Keratinocyte (primary cell): ENCODE measurements at regions not wholly inside any gene's neighbourhood (a gene's known extent, or its start where the extent isn't known, plus 50 kb on each side); places are given as distances from the start of the nearest gene placed in this dataset.

Experiments
- DNase-seq: peaks from one replicate; pipeline ENCODE4 v3.0.0-alpha.2; 2011; ENCODE audit warnings: low read depth, missing footprints, low spot score
- FAIRE-seq: peaks from 2 replicates; lab custom pipeline; 2011; peaks lifted over from hg19 to GRCh38; lab: Jason Lieb, UNC
- H2AFZ ChIP-seq: 2 replicates; pipeline ENCODE4 v1.6.0; 2012; ENCODE audit warnings: low read length, control low read depth, inconsistent platforms; ENCODE audit not compliant: control insufficient read depth
- H3K27ac ChIP-seq: 2 replicates; pipeline ENCODE4 v1.5.1; 2011; ENCODE audit warnings: low read length; ENCODE audit not compliant: control insufficient read depth, insufficient read depth
- H3K27me3 ChIP-seq: 3 replicates; pipeline ENCODE4 v1.6.0; 2011; ENCODE audit warnings: low read length; ENCODE audit not compliant: control insufficient read depth, insufficient read depth; ENCODE audit errors: extremely low read depth
- H3K36me3 ChIP-seq, 2 experiments: 2 replicates in 1 of 2; 3 replicates in 1 of 2; pipeline ENCODE4 v1.5.1; 2011; ENCODE audit warnings: low read length in 2 of 2, mild to moderate bottlenecking in 1 of 2; ENCODE audit not compliant: control insufficient read depth in 2 of 2, insufficient read depth in 2 of 2; ENCODE audit errors: extremely low read depth in 1 of 2
- H3K4me1 ChIP-seq: 3 replicates; pipeline ENCODE4 v1.5.1; 2011; ENCODE audit warnings: low read length; ENCODE audit not compliant: control insufficient read depth, insufficient read depth; ENCODE audit errors: extremely low read depth
- H3K4me2 ChIP-seq: 3 replicates; pipeline ENCODE4 v1.6.0; 2011; ENCODE audit warnings: low read depth, low read length; ENCODE audit not compliant: control insufficient read depth, insufficient read depth; ENCODE audit errors: extremely low read depth
- H3K4me3 ChIP-seq, 3 experiments: fragments of 200-600 bp in 1 of 3; sonication (generic) in 1 of 3; 2 replicates in 2 of 3; 3 replicates in 1 of 3; pipeline ENCODE4 v1.5.1; 2011 to 2016; ENCODE audit warnings: low read length in 3 of 3, mild to moderate bottlenecking in 3 of 3, control low read depth in 2 of 3, inconsistent platforms in 1 of 3, low read depth in 1 of 3, mixed read lengths in 1 of 3, mixed run types in 1 of 3, moderate library complexity in 1 of 3; ENCODE audit not compliant: control insufficient read depth in 2 of 3, insufficient read depth in 2 of 3; ENCODE audit errors: extremely low read depth in 1 of 3
- H3K79me2 ChIP-seq: 2 replicates; pipeline ENCODE4 v1.6.0; 2012; ENCODE audit warnings: low read length; ENCODE audit not compliant: control insufficient read depth, insufficient read depth
- H3K9ac ChIP-seq: 3 replicates; pipeline ENCODE4 v1.6.0; 2011; ENCODE audit warnings: low read length; ENCODE audit not compliant: control insufficient read depth, insufficient read depth; ENCODE audit errors: extremely low read depth
- H3K9me1 ChIP-seq: 3 replicates; pipeline ENCODE4 v1.6.0; 2011; ENCODE audit warnings: low read length; ENCODE audit not compliant: control insufficient read depth, insufficient read depth; ENCODE audit errors: extremely low read depth
- H3K9me3 ChIP-seq: 2 replicates; pipeline ENCODE4 v1.5.1; 2012; ENCODE audit warnings: low read depth, low read length; ENCODE audit not compliant: control insufficient read depth
- H4K20me1 ChIP-seq: 3 replicates; pipeline ENCODE4 v1.6.0; 2011; ENCODE audit warnings: low read length; ENCODE audit not compliant: control insufficient read depth, insufficient read depth; ENCODE audit errors: extremely low read depth
- EZH2 ChIP-seq: IDR thresholded peaks from one replicate; pipeline ENCODE4 v1.6.1; 2012; ENCODE audit warnings: inconsistent platforms, mild to moderate bottlenecking, low read length, moderate library complexity
- dilution Hi-C: fragments of 300-500 bp; cut with MboI; formaldehyde crosslinking; loops from one replicate; pipeline ENCODE4 v1.7.0; 2020; ENCODE audit warnings: low sequenced_read_pairs; ENCODE audit not compliant: extremely low pct_ligation_motif_present
- TF ChIP-seq, protein P1 (sequence below), 3 experiments: IDR thresholded peaks in 1 of 3; conservative IDR thresholded peaks in 1 of 3; optimal IDR thresholded peaks in 1 of 3; 2 replicates in 2 of 3; 3 replicates in 1 of 3; pipeline versions ENCODE3 to v1.5.1; 2011; ENCODE audit warnings: low read length in 3 of 3, mild to moderate bottlenecking in 3 of 3, moderate library complexity in 2 of 3, control low read depth in 1 of 3, inconsistent platforms in 1 of 3; ENCODE audit not compliant: insufficient read depth in 2 of 3; ENCODE audit errors: extremely low read depth in 1 of 3

DNA sequence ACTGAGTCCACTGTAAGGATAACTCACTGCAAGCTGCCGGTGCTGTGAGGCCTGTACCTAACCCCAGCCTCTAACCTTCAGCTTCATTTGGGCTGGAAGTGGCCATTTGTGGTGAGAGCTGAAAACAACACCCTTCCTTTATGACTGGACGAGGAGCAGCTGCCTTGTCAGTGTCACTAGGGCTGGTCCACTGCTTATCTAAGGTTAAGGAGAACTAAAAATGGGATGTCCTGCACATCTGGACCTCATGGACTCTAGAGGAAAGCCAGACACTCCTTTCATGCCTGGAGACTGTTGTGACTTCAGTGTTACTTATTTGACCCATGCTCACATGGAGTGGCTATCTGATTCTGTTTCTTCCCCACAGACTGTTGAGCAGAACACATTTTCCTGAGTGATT lies 139.9 kb downstream of the ZNF518B start:
- Histone ChIP-seq H4K20me1 (no peaks in the 10 kb centered on the region), H2AFZ (no peak overlapping the region), H3K27ac (no peak overlapping the region), H3K27me3 (no peaks in the 10 kb centered on the region), H3K4me2 (no peak overlapping the region), H3K79me2 (no peaks in the 10 kb centered on the region), H3K9ac (no peak overlapping the region), H3K36me3 (no peaks in the 10 kb centered on the region), H3K4me1 (no peaks in the 10 kb centered on the region), H3K9me3 (no peaks in the 10 kb centered on the region), H3K9me1 (no peaks in the 10 kb centered on the region), H3K4me3 (no peak overlapping the region)
- no peak for TF ChIP-seq EZH2
- TF ChIP-seq, protein P1, sequence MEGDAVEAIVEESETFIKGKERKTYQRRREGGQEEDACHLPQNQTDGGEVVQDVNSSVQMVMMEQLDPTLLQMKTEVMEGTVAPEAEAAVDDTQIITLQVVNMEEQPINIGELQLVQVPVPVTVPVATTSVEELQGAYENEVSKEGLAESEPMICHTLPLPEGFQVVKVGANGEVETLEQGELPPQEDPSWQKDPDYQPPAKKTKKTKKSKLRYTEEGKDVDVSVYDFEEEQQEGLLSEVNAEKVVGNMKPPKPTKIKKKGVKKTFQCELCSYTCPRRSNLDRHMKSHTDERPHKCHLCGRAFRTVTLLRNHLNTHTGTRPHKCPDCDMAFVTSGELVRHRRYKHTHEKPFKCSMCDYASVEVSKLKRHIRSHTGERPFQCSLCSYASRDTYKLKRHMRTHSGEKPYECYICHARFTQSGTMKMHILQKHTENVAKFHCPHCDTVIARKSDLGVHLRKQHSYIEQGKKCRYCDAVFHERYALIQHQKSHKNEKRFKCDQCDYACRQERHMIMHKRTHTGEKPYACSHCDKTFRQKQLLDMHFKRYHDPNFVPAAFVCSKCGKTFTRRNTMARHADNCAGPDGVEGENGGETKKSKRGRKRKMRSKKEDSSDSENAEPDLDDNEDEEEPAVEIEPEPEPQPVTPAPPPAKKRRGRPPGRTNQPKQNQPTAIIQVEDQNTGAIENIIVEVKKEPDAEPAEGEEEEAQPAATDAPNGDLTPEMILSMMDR (optimal IDR thresholded peaks at IDR 0.05 in 1 of 3, IDR thresholded peaks at IDR 0.05 in 1 of 3, conservative IDR thresholded peaks at IDR 0.05 in 1 of 3; ENCODE audit: extremely low read depth in 1 of 3, insufficient read depth in 2 of 3, low read length in 3 of 3) = no peak
- DNase-seq (no peak), FAIRE-seq (peak; percentile 34)
- dilution Hi-C loops = no loop called here

DNA sequence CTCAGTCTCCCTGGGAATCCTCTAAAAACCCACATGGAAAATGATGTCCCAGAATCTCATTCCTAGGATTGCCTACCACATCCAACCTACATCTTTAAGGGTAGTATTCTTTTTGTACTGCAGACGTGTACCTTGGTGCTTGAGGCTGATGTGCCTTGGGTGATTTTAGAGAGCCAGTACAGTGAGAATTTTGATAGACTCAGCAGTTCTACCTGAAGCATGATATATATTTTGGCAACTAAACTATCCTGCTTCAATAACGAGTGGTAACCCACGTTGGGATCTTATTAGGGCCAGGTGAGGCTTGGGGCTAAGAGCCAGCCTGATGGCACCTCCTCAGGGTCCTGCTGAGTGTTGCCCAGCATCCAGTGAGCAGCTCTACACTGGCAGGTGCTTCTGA lies 140.4 kb downstream of the ZNF518B start:
- Histone ChIP-seq H3K79me2 (no peaks in the 10 kb centered on the region), H3K27ac (no peak overlapping the region), H2AFZ (no peak overlapping the region), H4K20me1 (no peaks in the 10 kb centered on the region), H3K4me3 (no peak overlapping the region), H3K9me3 (no peaks in the 10 kb centered on the region), H3K36me3 (no peaks in the 10 kb centered on the region), H3K4me2 (no peak overlapping the region), H3K9me1 (no peaks in the 10 kb centered on the region), H3K4me1 (no peaks in the 10 kb centered on the region), H3K27me3 (no peaks in the 10 kb centered on the region), H3K9ac (no peak overlapping the region)
- no peak for TF ChIP-seq EZH2
- TF ChIP-seq, protein P1 (optimal IDR thresholded peaks at IDR 0.05 in 1 of 3, IDR thresholded peaks at IDR 0.05 in 1 of 3, conservative IDR thresholded peaks at IDR 0.05 in 1 of 3; ENCODE audit: extremely low read depth in 1 of 3, insufficient read depth in 2 of 3, low read length in 3 of 3) = no peak
- dilution Hi-C loops = no loop called here
- FAIRE-seq (no peak), DNase-seq (no peak)
